NCI-H187 (cell line): ENCODE measurements at regions not wholly inside any gene's neighbourhood (a gene's known extent, or its start where the extent isn't known, plus 50 kb on each side); places are given as distances from the start of the nearest gene placed in this dataset.

Experiments used
- DNase-seq, 2 experiments: peaks; one replicate each; lab custom pipeline; 2025; lab: John Stamatoyannopoulos, UW

DNA sequence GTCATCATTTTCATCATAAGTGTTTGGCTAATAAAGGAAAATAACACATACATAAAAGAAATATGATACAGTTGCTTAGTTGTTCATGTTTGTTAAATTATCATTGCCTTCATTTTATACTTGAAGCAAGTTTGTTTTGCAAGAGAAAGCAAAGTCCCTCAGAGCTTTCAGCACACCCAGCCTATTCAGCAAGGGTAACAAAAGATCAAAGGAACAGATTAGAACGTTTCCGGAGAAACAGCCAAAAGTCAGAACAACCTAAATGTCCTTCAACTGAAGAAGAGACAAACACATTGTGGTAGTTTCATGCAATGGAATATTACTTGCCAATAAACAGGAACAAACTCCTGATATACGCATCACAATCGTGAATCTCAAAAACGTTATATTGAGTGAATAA lies 380.7 kb downstream of the MZT1 start:
- DNase-seq = no peak

DNA sequence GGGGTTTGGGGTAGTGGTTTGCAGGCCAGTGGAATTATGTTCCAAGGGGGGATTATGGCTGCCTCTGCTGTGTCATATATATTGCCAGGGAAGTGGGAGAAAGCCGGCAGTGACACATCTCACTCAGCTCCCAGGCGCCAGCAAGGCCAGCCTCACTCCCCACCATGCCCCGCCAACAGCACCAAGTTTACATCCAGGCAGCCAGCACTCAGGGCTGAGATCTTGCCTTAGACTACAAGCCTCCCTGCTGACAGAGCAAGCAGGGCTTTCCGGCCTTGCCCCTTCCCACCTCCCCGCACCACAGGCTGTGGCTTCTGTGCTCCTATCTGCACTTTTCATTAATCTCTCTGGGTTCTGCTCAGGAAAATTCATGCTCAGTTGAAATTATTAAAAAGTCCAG lies 385.1 kb downstream of the MZT1 start:
- DNase-seq = no peak

DNA sequence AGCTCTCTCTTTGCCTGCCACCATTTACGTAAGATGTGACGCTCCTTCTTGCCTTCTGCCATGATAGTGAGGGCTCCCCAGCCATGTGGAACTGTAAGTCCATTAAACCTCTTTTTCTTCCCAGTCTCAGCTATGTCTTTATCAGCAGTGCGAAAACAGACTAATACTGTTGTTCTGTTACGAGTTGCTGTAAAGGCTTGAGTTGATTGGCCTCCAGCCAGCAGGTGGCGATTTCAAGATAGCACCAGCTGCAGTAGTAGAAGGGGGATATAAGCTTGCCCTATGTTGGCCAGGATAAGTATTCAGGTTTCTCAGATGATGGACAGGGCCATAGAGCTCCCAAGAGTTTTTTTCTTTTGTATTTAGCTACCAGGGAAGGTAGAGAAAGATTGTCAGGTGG lies 385.5 kb downstream of the MZT1 start:
- DNase-seq = no peak

DNA sequence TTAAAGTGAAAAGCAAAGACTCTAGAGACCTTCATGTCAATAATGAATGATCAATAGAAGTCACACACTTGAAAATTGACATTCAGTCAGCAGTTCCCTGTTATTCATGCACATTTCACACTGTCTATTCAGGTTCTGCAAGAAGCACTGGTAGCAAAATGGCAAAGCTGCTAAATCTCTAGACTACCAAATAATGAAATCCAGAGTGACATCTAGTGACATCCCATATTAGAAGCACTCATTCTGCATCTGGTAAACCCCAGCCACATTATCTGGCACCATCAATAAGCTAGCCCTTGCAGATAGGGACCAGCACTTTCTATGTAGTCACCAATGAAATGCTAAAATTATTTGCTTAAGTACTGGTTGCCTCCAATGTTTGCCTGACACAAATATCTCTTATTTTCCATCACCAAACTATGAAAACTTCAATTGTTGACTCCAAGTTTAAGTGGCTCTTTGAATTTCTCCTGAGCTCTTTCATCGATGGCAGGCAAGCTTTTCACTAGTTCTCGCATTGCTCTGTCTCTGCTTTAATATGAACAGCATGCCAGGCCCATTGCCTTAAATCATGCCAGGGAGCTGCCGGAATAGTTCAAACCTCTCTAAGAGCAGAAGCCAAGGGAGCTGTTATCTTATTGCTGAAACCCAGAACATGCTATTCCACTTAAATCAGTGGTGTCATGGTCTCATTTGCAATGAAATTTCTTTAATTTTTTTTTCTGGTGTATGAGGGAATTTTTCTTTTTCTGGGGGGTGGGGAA lies 409.9 kb downstream of the MZT1 start:
- DNase-seq = no peak

DNA sequence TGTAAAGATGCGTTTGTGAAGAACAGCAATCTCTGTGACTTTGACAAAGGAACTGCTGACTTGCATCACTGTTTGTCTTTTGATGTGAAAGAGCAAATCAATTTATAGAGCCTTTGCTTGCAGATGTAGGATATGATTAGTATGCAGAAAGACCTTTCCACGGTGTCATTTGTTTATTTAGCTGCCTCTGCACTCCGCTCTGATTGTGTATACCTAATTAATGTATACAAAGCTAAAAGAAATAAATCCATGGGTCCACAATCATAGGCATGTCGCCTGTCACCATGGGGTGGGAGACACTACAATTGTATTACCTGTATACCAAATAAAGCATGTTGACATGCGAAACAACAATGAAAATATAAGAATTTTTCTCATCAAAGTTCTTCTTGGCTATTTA lies 410.7 kb downstream of the MZT1 start:
- no peak for DNase-seq

DNA sequence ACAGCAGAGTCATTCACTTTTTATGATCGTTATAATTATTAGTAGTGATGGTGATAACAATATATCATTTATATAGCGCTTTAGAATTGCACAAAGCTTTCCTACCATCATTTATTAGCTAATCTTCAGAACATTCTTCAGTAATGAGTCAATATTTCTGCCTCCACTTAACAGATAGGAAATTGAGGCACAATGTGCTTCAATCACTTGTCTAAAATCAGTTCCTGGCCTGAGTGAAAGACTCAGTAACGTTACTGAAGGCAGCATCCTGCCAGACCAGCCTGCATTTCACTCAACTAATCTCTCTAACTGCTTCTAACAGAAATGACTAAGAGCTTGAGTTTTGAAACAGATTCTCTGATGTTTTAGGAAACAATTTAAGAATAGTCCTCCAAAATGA lies 412.1 kb downstream of the MZT1 start:
- DNase-seq = no peak

DNA sequence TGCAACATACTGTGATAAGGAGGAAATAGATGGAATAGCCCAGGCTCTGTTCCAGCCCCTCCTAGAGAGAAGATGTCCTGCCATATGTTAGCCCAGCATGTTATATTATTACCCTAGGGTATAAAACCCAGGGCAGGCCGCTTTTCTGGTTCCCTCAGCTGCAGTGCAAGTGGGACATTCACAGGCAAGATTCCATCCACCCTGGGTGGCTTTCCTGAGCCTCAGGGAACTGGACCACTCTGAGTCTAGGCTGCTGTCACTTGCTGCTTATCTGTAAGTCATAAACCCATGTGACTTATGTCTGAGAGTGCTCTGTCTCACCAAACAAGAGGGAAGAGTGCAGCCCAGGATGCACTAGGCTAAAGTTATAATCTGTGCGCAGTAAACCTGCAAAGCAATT lies 413.2 kb downstream of the MZT1 start:
- no peak for DNase-seq

DNA sequence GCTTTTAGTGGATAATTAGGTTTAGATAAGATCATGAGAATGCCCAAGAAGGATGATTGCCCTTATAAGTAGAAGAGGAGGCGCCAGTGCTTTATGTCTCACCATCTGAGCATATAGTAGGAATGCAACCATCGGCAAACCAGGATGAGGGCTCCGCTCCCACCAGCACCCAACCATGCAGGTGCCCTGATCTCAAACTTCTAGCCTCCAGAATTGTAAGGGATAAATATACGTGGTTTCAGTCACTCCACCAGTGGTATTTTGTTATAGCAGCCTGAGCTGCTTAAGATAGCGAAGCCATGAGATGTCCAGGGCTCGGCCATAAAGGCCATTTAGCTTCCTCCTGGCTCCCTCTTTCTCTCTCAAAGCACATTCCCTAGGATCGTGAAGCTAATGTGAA lies 413.9 kb downstream of the MZT1 start:
- no peak for DNase-seq

DNA sequence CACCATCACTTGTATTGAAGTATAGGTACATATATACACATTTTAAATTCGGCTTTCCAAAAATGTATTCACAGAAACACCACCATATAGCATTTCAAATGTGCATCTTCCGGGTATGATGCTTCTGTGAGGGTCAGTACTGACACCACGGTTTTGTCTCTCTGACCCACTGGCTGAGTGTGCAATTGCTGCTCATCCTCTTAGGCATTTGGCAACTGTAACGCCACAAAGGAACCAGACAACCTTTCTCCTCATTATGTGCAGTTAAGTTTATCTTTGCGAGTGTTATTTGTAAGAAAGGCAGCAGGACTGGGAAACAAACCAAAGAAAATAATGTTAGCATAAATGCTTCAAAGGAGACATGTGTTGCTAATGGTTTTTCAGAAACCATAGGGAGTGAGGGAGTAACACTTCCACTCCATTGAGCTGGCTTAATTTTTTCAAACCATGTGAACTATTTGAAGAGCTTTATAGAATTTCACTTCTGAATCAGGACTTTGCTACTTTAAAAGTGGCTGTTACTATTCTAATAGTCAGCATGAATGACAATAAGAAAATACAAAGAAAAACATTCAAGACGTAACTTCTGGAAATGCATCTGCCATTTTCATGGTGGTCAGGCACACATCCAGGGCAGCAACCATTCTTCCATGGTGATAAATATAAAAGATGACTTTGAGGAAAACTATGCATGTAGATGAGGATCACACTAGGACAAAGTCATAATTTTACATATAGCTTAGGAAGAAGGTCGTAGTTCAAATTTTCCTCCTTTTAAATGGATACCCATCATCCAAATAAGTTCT lies 423.3 kb downstream of the MZT1 start:
- no peak for DNase-seq

DNA sequence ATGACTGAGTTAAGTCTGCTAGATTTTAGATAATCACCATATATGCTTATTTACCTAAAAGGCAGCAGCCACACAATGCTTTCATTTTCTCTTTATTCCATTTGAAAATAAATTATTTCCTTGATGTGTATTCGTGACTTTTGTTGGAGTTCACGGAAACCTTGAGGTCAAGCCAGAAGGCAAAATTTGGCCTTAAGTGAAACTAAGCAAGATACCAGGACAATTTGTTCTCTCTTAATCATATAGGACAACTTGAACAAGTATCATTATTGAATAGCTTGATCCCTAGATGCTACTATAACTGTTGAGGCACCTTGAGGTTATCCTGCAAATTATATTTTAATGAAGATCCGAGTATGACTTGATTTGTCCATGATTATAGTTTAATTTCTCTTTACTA lies 429.2 kb upstream of the DACH1 start:
- DNase-seq = no peak

DNA sequence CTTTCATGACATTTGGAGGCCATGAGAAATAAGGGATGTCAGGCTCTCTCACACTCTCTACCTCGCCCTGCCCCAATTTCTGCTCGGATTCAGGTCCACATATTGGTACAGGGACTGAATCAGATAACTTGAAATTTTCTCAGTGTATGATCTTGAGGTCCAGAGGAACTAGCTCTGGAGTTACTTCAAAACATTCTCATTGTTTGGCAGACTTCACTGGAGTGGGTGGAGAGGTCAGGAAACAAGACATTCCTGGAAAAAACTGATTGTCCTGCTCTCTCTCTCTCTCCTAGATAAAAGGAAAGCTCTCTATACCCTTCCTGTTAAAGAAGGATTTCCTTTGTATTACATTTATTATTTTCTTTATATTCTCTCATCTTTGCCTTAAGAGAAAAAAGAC lies 428.1 kb upstream of the DACH1 start:
- no peak for DNase-seq

DNA sequence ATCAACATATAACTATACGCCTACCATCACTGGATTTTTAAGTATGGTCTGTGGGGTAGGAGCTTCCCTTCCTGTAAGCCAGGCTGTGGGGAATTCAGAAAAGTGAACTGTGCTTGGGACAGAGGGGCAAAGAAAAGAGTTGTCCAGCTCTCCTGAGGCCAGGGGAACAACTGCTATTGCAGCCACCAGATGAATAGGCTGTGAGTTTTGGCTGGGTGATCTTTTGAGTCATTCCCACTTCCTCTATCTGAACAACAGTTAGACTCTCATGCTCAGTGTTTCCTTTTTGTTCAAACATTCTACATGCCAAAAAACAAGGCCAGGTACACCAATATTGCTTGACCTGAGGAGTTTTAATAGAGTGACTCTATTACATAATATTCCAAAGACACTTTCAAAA lies 426.2 kb upstream of the DACH1 start:
- no peak for DNase-seq

DNA sequence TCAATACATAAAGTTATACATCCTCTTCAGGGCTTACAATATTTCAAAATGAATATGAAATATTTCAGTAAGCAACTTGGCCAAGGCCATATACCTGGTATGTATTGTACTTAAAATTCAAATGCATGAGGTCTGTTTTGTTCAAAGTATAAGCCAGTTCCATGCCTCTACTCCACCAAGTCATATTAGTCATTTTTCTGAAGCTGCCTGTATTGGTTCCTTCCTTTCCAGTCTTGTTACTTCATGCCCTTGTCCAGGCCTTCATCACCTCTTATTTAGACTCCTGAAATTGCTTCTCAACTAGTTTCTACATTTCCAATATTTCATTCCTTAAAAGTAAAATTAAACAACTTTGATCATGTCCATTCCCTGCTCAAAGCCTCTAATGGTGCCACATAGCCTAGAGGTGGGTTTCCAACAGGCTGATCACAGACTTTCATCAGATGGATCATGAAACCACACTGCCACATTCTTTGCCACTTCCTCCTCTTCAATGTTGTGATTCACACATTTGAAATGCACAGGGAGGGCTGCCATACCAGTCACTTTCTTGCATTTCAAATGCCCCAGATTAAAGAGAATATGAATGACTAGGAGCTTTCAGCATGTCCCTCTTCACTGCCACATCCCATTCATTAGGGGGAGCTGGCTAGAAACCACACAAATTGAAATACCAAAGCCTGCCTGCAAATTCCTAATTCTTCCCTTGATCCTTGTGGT lies 424.1 kb upstream of the DACH1 start:
- DNase-seq = no peak

DNA sequence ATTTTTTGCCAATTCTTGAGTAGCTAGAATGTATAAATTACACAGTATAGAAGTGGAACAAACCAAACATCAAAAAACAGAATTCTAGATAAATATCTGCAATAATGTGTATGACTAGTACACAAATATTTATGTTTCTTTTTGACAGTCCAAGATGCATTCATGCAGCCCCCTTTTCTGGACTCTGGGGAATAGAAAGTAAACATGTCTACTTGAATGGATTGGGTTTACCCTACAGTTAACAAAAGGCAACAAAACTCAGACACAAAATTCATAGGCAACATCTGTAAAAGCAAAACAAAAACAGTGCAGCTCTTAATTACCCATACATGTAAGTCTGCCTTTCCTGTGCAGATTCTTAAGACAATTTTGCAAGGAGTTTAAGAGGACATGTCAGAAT lies 419.4 kb upstream of the DACH1 start:
- no peak for DNase-seq

DNA sequence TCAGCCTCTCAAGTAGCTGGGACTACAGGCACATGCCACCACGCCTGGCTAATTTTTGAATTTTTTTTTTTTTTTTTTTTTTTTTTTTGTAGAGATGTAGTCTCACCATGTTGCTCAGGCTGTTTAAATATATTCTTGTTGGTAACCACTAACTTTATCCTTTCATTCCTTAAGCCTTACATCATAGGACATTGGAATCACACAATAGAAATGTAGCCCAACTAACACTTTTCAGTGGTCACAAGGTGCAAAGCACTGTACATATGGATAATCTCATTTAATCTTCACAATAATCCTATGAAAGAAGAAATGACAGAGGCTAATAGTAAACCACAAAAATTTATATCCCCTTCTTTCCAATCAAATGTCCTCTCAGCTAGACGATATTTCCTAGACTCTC lies 417.8 kb upstream of the DACH1 start:
- no peak for DNase-seq

DNA sequence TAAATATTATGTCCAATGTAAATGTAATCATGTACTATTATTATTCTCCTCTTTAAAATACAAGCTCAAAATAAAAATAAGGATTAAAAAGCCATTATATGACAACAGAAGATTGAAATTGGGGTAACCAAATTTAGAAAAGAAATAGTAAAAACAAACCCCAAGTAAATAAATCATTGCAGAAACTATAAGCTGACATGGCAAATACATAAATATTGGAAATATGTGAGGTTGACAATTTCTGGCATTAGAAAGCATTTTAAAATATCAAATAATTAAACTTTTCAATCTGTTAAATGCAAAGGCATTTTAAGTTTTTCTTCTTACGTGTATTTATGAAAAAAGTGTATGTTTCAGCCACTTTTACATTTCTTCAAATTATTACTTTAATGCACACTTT lies 394.7 kb upstream of the DACH1 start:
- DNase-seq = no peak

DNA sequence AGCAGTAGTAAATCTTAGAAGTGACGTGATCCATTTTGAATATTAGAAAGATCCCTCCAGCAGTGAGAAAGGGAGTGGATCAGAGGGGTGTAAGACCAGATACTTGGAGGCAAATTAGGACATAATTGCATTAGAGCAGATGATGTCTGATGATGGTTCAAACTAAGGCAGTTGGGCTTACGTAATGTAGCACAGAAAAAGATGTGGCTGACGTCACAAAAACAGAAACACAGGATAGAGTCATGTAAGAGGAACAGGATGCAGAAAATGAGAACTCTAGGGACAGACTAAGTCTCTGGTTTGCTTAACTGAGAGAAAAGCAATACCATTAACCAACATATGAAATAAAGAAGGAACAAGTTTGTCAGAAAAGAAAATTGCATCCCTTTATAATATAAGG lies 392.5 kb upstream of the DACH1 start:
- DNase-seq = no peak

DNA sequence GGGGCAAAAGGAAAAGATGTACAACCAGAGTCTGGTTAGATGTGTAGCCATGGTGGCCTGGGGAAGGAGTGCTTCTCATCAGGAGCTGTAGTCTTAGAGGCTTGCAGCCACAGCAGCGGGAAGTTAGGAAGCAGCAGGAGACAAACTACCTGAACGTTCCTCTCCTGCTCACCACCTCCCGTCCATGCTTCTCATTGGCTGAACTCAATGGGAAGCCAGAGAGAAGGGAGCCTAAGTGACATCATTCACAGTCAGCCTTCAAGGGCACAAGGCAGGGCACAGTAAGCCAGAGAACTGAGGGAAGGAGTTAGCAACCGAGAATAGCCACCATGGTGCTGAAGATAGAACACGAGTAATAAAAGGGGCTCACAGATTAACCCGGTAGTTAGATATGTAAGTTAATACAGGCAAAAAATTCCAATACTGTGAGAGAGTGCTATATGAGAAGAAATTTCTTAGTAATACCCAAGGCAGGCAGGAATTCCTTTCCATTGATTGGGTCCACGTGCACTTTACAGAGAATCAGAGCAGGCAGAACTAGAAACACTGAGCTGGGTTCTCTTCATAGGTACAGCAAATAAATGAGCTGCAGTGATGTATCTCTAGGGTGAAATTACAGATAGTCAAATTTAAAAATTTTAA lies 391.5 kb upstream of the DACH1 start:
- no peak for DNase-seq

DNA sequence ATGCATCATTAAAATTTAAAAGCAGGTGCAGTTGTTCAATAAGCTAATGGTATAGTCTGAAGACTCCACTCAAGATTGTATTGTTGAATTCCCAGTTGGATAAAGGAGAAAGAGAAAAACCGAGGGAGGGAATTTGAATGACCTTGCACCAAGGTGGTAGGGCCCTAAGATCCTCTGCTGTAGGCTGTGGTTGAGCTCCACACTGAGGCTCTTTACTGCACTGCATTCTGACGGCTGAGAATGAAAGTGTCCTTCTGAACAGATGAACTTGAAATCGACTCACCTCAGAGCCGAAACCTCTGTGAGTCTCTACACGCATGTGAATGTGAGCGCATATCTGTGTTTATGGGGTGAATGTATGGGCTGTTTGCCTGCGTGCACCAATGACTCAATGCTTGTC lies 388.9 kb upstream of the DACH1 start:
- DNase-seq = no peak

DNA sequence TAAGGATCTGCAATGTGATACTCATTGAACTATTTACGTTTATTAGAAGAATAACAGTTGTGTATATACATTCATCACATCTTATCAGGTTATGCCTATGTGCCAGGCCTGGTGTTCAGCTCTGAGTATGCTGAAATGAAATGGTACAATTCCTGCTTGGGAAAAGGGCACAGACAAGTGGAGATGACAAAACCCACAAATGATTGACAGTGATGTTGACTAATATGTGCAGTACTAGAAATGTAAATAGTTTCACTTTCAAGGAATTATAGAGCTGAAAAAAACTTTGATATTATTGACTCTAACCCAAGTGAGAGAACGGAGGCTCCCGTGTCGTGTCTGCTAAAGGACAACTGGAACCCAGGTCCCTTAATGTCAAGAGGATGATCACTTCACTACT lies 386.8 kb upstream of the DACH1 start:
- DNase-seq = no peak

DNA sequence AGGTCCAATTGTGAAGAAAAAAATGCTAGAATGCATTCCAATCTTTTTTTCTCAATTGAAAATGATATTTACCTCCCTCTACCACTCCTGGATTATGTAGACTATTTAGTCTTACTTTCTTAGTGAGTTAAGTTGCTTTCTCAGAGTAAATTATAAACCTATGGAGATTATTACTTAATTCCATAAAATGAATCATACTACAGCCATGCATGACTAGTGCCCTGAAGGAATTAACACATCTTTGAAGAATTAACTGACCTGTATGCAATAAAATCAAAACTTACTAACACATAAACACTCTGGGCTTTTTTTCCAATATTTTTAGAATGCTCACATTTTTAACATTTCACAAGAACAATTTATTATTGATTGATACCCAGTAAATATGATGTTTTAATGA lies 379.4 kb upstream of the DACH1 start:
- DNase-seq = no peak

DNA sequence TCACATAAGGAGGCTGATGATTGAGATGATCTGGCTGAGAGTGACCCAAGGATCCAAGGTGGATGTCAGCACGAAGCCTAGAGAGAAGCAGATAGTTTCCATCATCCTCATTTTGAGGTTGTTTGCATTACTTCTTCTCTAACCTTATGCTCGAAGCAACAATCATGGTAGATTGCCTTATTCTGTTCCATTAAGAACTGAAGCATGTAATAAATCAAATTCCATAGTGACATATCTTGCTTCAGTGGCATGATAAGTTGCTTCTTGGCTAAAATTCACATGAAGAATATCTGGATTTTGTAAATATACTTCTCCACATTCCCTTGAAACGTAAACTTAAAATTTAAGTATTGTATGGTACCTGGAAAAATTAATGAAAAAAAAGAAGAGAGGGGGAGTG lies 377.8 kb upstream of the DACH1 start:
- DNase-seq = no peak

DNA sequence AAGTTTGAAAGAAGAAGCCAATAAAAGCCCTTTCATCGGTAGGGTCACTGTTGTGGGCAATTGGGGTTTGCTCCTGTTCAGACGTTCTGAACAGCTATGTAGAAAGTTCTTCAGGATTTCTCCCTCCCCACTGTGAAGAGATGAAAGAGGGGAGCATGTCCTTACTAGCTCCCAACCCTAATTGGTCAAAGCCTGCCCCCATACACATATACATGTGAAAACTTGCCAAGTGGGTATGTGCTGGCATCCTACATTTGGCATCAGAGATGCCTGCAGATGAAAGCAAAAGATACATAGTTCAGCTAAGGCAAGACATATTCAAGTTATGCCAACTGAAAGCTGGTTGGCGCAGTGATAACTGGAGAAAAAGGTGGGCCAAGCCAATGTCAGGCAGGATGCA lies 363.1 kb upstream of the DACH1 start:
- no peak for DNase-seq
